H1 (cell line): ENCODE measurements at regions not wholly inside any gene's neighbourhood (a gene's known extent, or its start where the extent isn't known, plus 50 kb on each side); places are given as distances from the start of the nearest gene placed in this dataset.

Experiments used
- CTCF ChIA-PET: fragments of 300-600 bp; sonication (Branson Sonifier 250); formaldehyde crosslinking; loops from one replicate; lab custom pipeline; 2021; ENCODE audit not compliant: partially characterized antibody; lab: Charles Lee
- POLR2A ChIA-PET: fragments of 300-600 bp; sonication (Branson Sonifier 250); formaldehyde crosslinking; loops from one replicate; lab custom pipeline; 2021; ENCODE audit warnings: inconsistent platforms; ENCODE audit not compliant: partially characterized antibody; lab: Charles Lee
- DNase-seq, 2 experiments: peaks; one replicate each; pipeline versions ENCODE4 v3.0.0 to v3.0.0-alpha.2; 2010 to 2022; ENCODE audit warnings: low spot score in 2 of 2, low read depth in 1 of 2, mixed read lengths in 1 of 2
- FAIRE-seq: peaks from 2 replicates; lab custom pipeline; 2011; peaks lifted over from hg19 to GRCh38; lab: Jason Lieb, UNC
- H2AFZ ChIP-seq: 2 replicates; pipeline ENCODE4 v1.8.1; 2012; ENCODE audit warnings: low read length, inconsistent platforms
- H2AK5ac ChIP-seq: 2 replicates; pipeline ENCODE4 v1.6.1; 2013; ENCODE audit warnings: low read depth, low read length
- H2BK120ac ChIP-seq: replicated peaks from 2 replicates; pipeline ENCODE3; 2013; ENCODE audit warnings: low read depth, low read length, inconsistent platforms
- H2BK12ac ChIP-seq: 2 replicates; pipeline ENCODE4 v1.6.1; 2013; ENCODE audit warnings: low read depth, low read length
- H2BK15ac ChIP-seq: 2 replicates; pipeline ENCODE4 v1.6.1; 2013; ENCODE audit warnings: low read length
- H2BK20ac ChIP-seq: 2 replicates; pipeline ENCODE4 v1.6.1; 2013; ENCODE audit warnings: low read length
- H2BK5ac ChIP-seq: 2 replicates; pipeline ENCODE4 v1.6.1; 2013; ENCODE audit warnings: low read depth, low read length
- H3K14ac ChIP-seq: 2 replicates; pipeline ENCODE4 v1.6.1; 2013; ENCODE audit warnings: inconsistent platforms; ENCODE audit not compliant: insufficient read length
- H3K18ac ChIP-seq: 2 replicates; pipeline ENCODE4 v1.6.1; 2013; ENCODE audit warnings: low read length; ENCODE audit errors: extremely low read depth
- H3K23ac ChIP-seq: 2 replicates; pipeline ENCODE4 v1.6.1; 2013; ENCODE audit warnings: inconsistent platforms; ENCODE audit not compliant: insufficient read length
- H3K23me2 ChIP-seq: 2 replicates; pipeline ENCODE4 v1.6.1; 2013; ENCODE audit warnings: low read depth, low read length
- H3K27ac ChIP-seq: 2 replicates; pipeline ENCODE4 v1.6.1; 2011; ENCODE audit warnings: low read depth, low read length, inconsistent platforms
- H3K27me3 ChIP-seq, 4 experiments: replicated peaks in 1 of 4; 1 replicate in 1 of 4; 2 replicates in 3 of 4; pipeline versions ENCODE4 v1.6.1 to v1.8.1; 2011 to 2013; ENCODE audit warnings: low read length in 3 of 4, mild to moderate bottlenecking in 3 of 4, inconsistent platforms in 2 of 4, mixed read lengths in 2 of 4, moderate library complexity in 1 of 4; ENCODE audit not compliant: control insufficient read depth in 3 of 4, insufficient read depth in 3 of 4; ENCODE audit errors: extremely low read depth in 1 of 4
- H3K36me3 ChIP-seq, 4 experiments: 2 replicates each; pipeline versions ENCODE4 v1.6.1 to v1.8.1; 2011 to 2013; ENCODE audit warnings: mild to moderate bottlenecking in 4 of 4, low read length in 3 of 4, moderate library complexity in 2 of 4, control low read depth in 1 of 4, inconsistent platforms in 1 of 4; ENCODE audit not compliant: insufficient read depth in 4 of 4, control insufficient read depth in 2 of 4
- H3K4ac ChIP-seq: replicated peaks from 2 replicates; pipeline ENCODE3; 2013; ENCODE audit warnings: low read length, low read depth, mixed read lengths, inconsistent platforms; ENCODE audit not compliant: insufficient read length
- H3K4me1 ChIP-seq, 4 experiments: replicated peaks in 1 of 4; 1 replicate in 1 of 4; 2 replicates in 3 of 4; pipeline versions ENCODE4 v1.6.1 to v1.8.1; 2011 to 2013; ENCODE audit warnings: low read length in 3 of 4, inconsistent platforms in 2 of 4, mixed read lengths in 1 of 4; ENCODE audit not compliant: insufficient read depth in 4 of 4, control insufficient read depth in 3 of 4
- H3K4me2 ChIP-seq, 2 experiments: 2 replicates each; pipeline versions ENCODE4 v1.6.1 to v1.8.1; 2011 to 2013; ENCODE audit warnings: low read depth in 2 of 2, low read length in 2 of 2, control low read depth in 1 of 2, inconsistent platforms in 1 of 2, mild to moderate bottlenecking in 1 of 2; ENCODE audit not compliant: insufficient read depth in 1 of 2
- H3K4me3 ChIP-seq, 4 experiments: fragments of 200-600, 300-600 bp in 1 of 4; sonication (generic), shearing (Covaris generic), sonication (Bioruptor Twin) in 1 of 4; 2 replicates each; pipeline versions ENCODE4 v1.5.1 to v1.8.1; 2011 to 2016; ENCODE audit warnings: low read length in 4 of 4, low read depth in 3 of 4, control low read depth in 2 of 4, inconsistent platforms in 2 of 4, mild to moderate bottlenecking in 2 of 4, mixed read lengths in 1 of 4, moderate library complexity in 1 of 4; ENCODE audit not compliant: insufficient read depth in 2 of 4; ENCODE audit errors: extremely low read depth in 1 of 4
- H3K56ac ChIP-seq: replicated peaks from 2 replicates; pipeline ENCODE3; 2013; ENCODE audit warnings: low read depth, mild to moderate bottlenecking, mixed read lengths, low read length, inconsistent platforms; ENCODE audit not compliant: insufficient read length
- H3K79me1 ChIP-seq: 2 replicates; pipeline ENCODE4 v1.6.1; 2013; ENCODE audit warnings: low read depth, low read length, control low read depth
- H3K79me2 ChIP-seq, 2 experiments: 2 replicates each; pipeline versions ENCODE4 v1.6.1 to v1.8.1; 2012 to 2013; ENCODE audit warnings: low read length in 2 of 2, mild to moderate bottlenecking in 2 of 2, inconsistent platforms in 1 of 2; ENCODE audit not compliant: insufficient read depth in 2 of 2, control insufficient read depth in 1 of 2
- H3K9ac ChIP-seq, 4 experiments: replicated peaks in 1 of 4; 1 replicate in 1 of 4; 2 replicates in 3 of 4; pipeline versions ENCODE4 v1.6.1 to v1.8.1; 2011 to 2013; ENCODE audit warnings: low read depth in 3 of 4, low read length in 3 of 4, control low read depth in 2 of 4, mild to moderate bottlenecking in 2 of 4, moderate library complexity in 2 of 4, inconsistent platforms in 1 of 4; ENCODE audit errors: extremely low read depth in 1 of 4
- H3K9me3 ChIP-seq, 2 experiments: 2 replicates each; pipeline versions ENCODE4 v1.6.1 to v1.8.1; 2012 to 2013; ENCODE audit warnings: mild to moderate bottlenecking in 2 of 2, moderate library complexity in 2 of 2, control low read depth in 1 of 2, inconsistent platforms in 1 of 2, low read depth in 1 of 2, low read length in 1 of 2, mixed read lengths in 1 of 2; ENCODE audit not compliant: insufficient read depth in 2 of 2
- H4K20me1 ChIP-seq, 2 experiments: replicated peaks in 1 of 2; 2 replicates each; pipeline versions ENCODE3 to v1.8.1; 2011 to 2013; ENCODE audit warnings: inconsistent platforms in 2 of 2, low read length in 2 of 2, mild to moderate bottlenecking in 1 of 2; ENCODE audit not compliant: insufficient read depth in 2 of 2, control insufficient read depth in 1 of 2
- H4K5ac ChIP-seq: 2 replicates; pipeline ENCODE4 v1.6.1; 2013; ENCODE audit warnings: low read length, low read depth, mixed read lengths, inconsistent platforms; ENCODE audit not compliant: insufficient read length
- H4K8ac ChIP-seq: 2 replicates; pipeline ENCODE4 v1.8.0; 2013; ENCODE audit warnings: mild to moderate bottlenecking, moderate library complexity, low read length, inconsistent platforms; ENCODE audit not compliant: insufficient read depth; ENCODE audit errors: extremely low read depth
- H4K91ac ChIP-seq: replicated peaks from 2 replicates; pipeline ENCODE3; 2013; ENCODE audit warnings: low read length, mixed read lengths, inconsistent platforms; ENCODE audit not compliant: insufficient read length
- CEBPB ChIP-seq: IDR thresholded peaks from 2 replicates; pipeline ENCODE4 v1.6.1; 2012; ENCODE audit warnings: low read depth, low read length
- RFX5 ChIP-seq: IDR thresholded peaks from 2 replicates; pipeline ENCODE4 v1.6.1; 2011; ENCODE audit warnings: low read depth, low read length, improper control_type of control experiment, borderline replicate concordance
- SIN3A ChIP-seq, 2 experiments: IDR thresholded peaks in 1 of 2; conservative IDR thresholded peaks in 1 of 2; 2 replicates each; pipeline ENCODE4 v1.6.1; 2011 to 2012; ENCODE audit warnings: low read length in 2 of 2, improper control_type of control experiment in 1 of 2, low read depth in 1 of 2, mild to moderate bottlenecking in 1 of 2
- SUZ12 ChIP-seq: fragments of 200-600 bp; sonication (generic); IDR thresholded peaks from 2 replicates; pipeline ENCODE4 v1.6.1; 2012; ENCODE audit warnings: mild to moderate bottlenecking, inconsistent platforms, low read length, moderate library complexity, mixed read lengths
- WGBS, 2 experiments: shearing (Covaris generic) in 1 of 2; methylation state at CpG; one replicate each; pipeline versions ENCODE4 v1.1.6 to v1.1.7; 2013 to 2015; ENCODE audit warnings: low lambda C conversion rate in 2 of 2, mixed read lengths in 2 of 2, inconsistent platforms in 1 of 2, low coverage in 1 of 2, missing lambda C conversion rate in 1 of 2; ENCODE audit not compliant: insufficient replicate concordance in 2 of 2, insufficient coverage in 1 of 2, insufficient read length in 1 of 2; ENCODE audit errors: extremely low coverage in 1 of 2, missing lambda C conversion rate in 1 of 2; 5-methylcytosine and 5-hydroxymethylcytosine counted together

- no peak overlapping the region for H3K4ac ChIP-seq
- TF ChIP-seq SUZ12 = no peak
- no peak for TF ChIP-seq CEBPB
- TF ChIP-seq SIN3A (conservative IDR thresholded peaks at IDR 0.05 in 1 of 2, IDR thresholded peaks at IDR 0.05 in 1 of 2; ENCODE audit: low read depth in 1 of 2, low read length in 2 of 2) = no peak
- no peak for TF ChIP-seq RFX5
- no peak overlapping the region for H3K4me3 ChIP-seq
- H3K4me1 ChIP-seq = no peaks in the 10 kb centered on the region
- no peaks in the 10 kb centered on the region for H3K79me2 ChIP-seq
- H3K79me1 ChIP-seq = no peaks in the 10 kb centered on the region
- FAIRE-seq = no peak
- H2BK15ac ChIP-seq = no peak overlapping the region
- no peak overlapping the region for H2BK5ac ChIP-seq
- no peak overlapping the region for H2BK20ac ChIP-seq
- no peaks in the 10 kb centered on the region for H3K9me3 ChIP-seq
- no peak overlapping the region for H3K23ac ChIP-seq
- no peak overlapping the region for H2AFZ ChIP-seq
- no peaks in the 10 kb centered on the region for H3K23me2 ChIP-seq
- ChIA-PET POLR2A (no interaction called here), CTCF (interaction anchor here (1.6 kb wide), 1 partner anchor 8 kb away, joined by 7 read pairs; no protein-coding TSS in a partner anchor)
- no peak overlapping the region for H3K9ac ChIP-seq
- no peak overlapping the region for H4K5ac ChIP-seq
- no peaks in the 10 kb centered on the region for H3K27me3 ChIP-seq
- H3K36me3 ChIP-seq = no peaks in the 10 kb centered on the region
- no peaks in the 10 kb centered on the region for H4K20me1 ChIP-seq
- H2BK12ac ChIP-seq = no peak overlapping the region
- no peak overlapping the region for H3K27ac ChIP-seq
- H3K18ac ChIP-seq = no peak overlapping the region
- no peak overlapping the region for H3K4me2 ChIP-seq
- no peak overlapping the region for H4K8ac ChIP-seq
- no peak for DNase-seq
- no peak overlapping the region for H4K91ac ChIP-seq
- WGBS, 2 experiments = 87% methylated on average over 3 of the region's 3 CpGs; no CpG with 5 or more reads in 1 of the 2 experiments
- H3K14ac ChIP-seq = no peak overlapping the region
- H2BK120ac ChIP-seq = no peak overlapping the region
- no peak overlapping the region for H2AK5ac ChIP-seq
- no peak overlapping the region for H3K56ac ChIP-seq
Measured at GRCh38 chr10:28188526-28188925, 114.3 kb downstream of the MPP7 start.
